ENCODE measurements at regions not wholly inside any gene's neighbourhood (a gene's known extent, or its start where the extent isn't known, plus 50 kb on each side); places are given as distances from the start of the nearest gene placed in this dataset.

- H4K20me1 ChIP-seq (ENCODE audit: insufficient read depth, low read length): no peaks in the 10 kb centered on the region
- H3K27ac ChIP-seq (ENCODE audit: low read length): no peak overlapping the region
- H3K36me3 ChIP-seq (replicated peaks; ENCODE audit: low read depth, low read length): no peaks in the 10 kb centered on the region
- no peaks in the 10 kb centered on the region for H3K9me3 ChIP-seq (ENCODE audit: insufficient read depth, low read length)
- TF ChIP-seq CTCF (IDR thresholded peaks at IDR 0.05; ENCODE audit: low read depth, low read length) (no peak), EZH2phosphoT487 (IDR thresholded peaks at IDR 0.05; ENCODE audit: low read depth) (no peak)
- H3K4me3 ChIP-seq (ENCODE audit: low read length): no peak overlapping the region
- no peak overlapping the region for H2AFZ ChIP-seq (ENCODE audit: low read depth, low read length)
- H3K4me2 ChIP-seq (ENCODE audit: low read length): no peak overlapping the region
- no peaks in the 10 kb centered on the region for H3K79me2 ChIP-seq (ENCODE audit: low read length)
- peaks cover 32% of the 10 kb centered on the region; the same call in 1 of the 2 replicates for H3K27me3 ChIP-seq (ENCODE audit: low read depth, low read length)
- no peak overlapping the region for H3K9ac ChIP-seq (ENCODE audit: low read length)
- H3K4me1 ChIP-seq (ENCODE audit: low read length): no peaks in the 10 kb centered on the region
These were observed 133.3 kb downstream of the BOD1 start for GRCh38 chr5:173483160-173483559.

GRCh38 chr5:173481821-173482220, 134.6 kb downstream of the BOD1 start:
- Histone ChIP-seq H3K27ac (ENCODE audit: low read length) (no peak overlapping the region), H3K9me3 (ENCODE audit: insufficient read depth, low read length) (no peaks in the 10 kb centered on the region), H3K36me3 (replicated peaks; ENCODE audit: low read depth, low read length) (no peaks in the 10 kb centered on the region), H3K4me1 (ENCODE audit: low read length) (no peaks in the 10 kb centered on the region), H3K27me3 (ENCODE audit: low read depth, low read length) (peaks cover 25% of the 10 kb centered on the region; the same call in 1 of the 2 replicates), H3K9ac (ENCODE audit: low read length) (no peak overlapping the region), H4K20me1 (ENCODE audit: insufficient read depth, low read length) (no peaks in the 10 kb centered on the region), H3K4me3 (ENCODE audit: low read length) (no peak overlapping the region), H2AFZ (ENCODE audit: low read depth, low read length) (no peak overlapping the region), H3K79me2 (ENCODE audit: low read length) (no peaks in the 10 kb centered on the region), H3K4me2 (ENCODE audit: low read length) (no peak overlapping the region)
- no peak for TF ChIP-seq CTCF (IDR thresholded peaks at IDR 0.05; ENCODE audit: low read depth, low read length)
- TF ChIP-seq EZH2phosphoT487 (IDR thresholded peaks at IDR 0.05; ENCODE audit: low read depth): no peak

GRCh38 chr5:173480896-173481295, 135.6 kb downstream of the BOD1 start:
- no peak overlapping the region for H3K4me2 ChIP-seq (ENCODE audit: low read length)
- no peak overlapping the region for H3K4me3 ChIP-seq (ENCODE audit: low read length)
- no peak for TF ChIP-seq CTCF (IDR thresholded peaks at IDR 0.05; ENCODE audit: low read depth, low read length)
- TF ChIP-seq EZH2phosphoT487 (IDR thresholded peaks at IDR 0.05; ENCODE audit: low read depth): no peak
- no peak overlapping the region for H3K27ac ChIP-seq (ENCODE audit: low read length)
- H3K4me1 ChIP-seq (ENCODE audit: low read length): no peaks in the 10 kb centered on the region
- no peaks in the 10 kb centered on the region for H3K36me3 ChIP-seq (replicated peaks; ENCODE audit: low read depth, low read length)
- H3K9ac ChIP-seq (ENCODE audit: low read length): no peak overlapping the region
- peaks cover 18% of the 10 kb centered on the region; the same call in 1 of the 2 replicates for H3K27me3 ChIP-seq (ENCODE audit: low read depth, low read length)
- H2AFZ ChIP-seq (ENCODE audit: low read depth, low read length): no peak overlapping the region
- H4K20me1 ChIP-seq (ENCODE audit: insufficient read depth, low read length): no peaks in the 10 kb centered on the region
- no peaks in the 10 kb centered on the region for H3K79me2 ChIP-seq (ENCODE audit: low read length)
- H3K9me3 ChIP-seq (ENCODE audit: insufficient read depth, low read length): no peaks in the 10 kb centered on the region

GRCh38 chr5:173479711-173480110, 136.7 kb downstream of the BOD1 start:
- no peak overlapping the region for H3K4me2 ChIP-seq (ENCODE audit: low read length)
- peaks cover 19% of the 10 kb centered on the region; the same call in 1 of the 2 replicates for H3K27me3 ChIP-seq (ENCODE audit: low read depth, low read length)
- H3K9me3 ChIP-seq (ENCODE audit: insufficient read depth, low read length): no peaks in the 10 kb centered on the region
- no peaks in the 10 kb centered on the region for H4K20me1 ChIP-seq (ENCODE audit: insufficient read depth, low read length)
- no peak overlapping the region for H3K9ac ChIP-seq (ENCODE audit: low read length)
- H3K79me2 ChIP-seq (ENCODE audit: low read length): no peaks in the 10 kb centered on the region
- no peak overlapping the region for H2AFZ ChIP-seq (ENCODE audit: low read depth, low read length)
- no peaks in the 10 kb centered on the region for H3K4me1 ChIP-seq (ENCODE audit: low read length)
- TF ChIP-seq CTCF (IDR thresholded peaks at IDR 0.05; ENCODE audit: low read depth, low read length): no peak
- no peak for TF ChIP-seq EZH2phosphoT487 (IDR thresholded peaks at IDR 0.05; ENCODE audit: low read depth)
- H3K4me3 ChIP-seq (ENCODE audit: low read length): no peak overlapping the region
- no peaks in the 10 kb centered on the region for H3K36me3 ChIP-seq (replicated peaks; ENCODE audit: low read depth, low read length)
- H3K27ac ChIP-seq (ENCODE audit: low read length): no peak overlapping the region
